Loucy (cell line): ENCODE measurements at regions not wholly inside any gene's neighbourhood (a gene's known extent, or its start where the extent isn't known, plus 50 kb on each side); places are given as distances from the start of the nearest gene placed in this dataset.

Experiments
- H2AFZ ChIP-seq: fragments of 200-600 bp; sonication (generic); 2 replicates; pipeline ENCODE4 v1.6.0; 2016; ENCODE audit warnings: antibody characterized with exemption, mild to moderate bottlenecking, low read length, moderate library complexity
- H3F3A ChIP-seq: fragments of 200-600 bp; 2 replicates; pipeline ENCODE4 v1.6.0; 2016; ENCODE audit warnings: antibody characterized with exemption, low read depth, mild to moderate bottlenecking
- H3K27me3 ChIP-seq: fragments of 200-600 bp; sonication (generic); 2 replicates; pipeline ENCODE4 v1.6.1; 2014; ENCODE audit warnings: low read length, mild to moderate bottlenecking; ENCODE audit not compliant: insufficient read depth, poor library complexity, severe bottlenecking
- H3K36me3 ChIP-seq: fragments of 200-600 bp; sonication (generic); 2 replicates; pipeline ENCODE4 v1.6.1; 2016; ENCODE audit warnings: low read length; ENCODE audit not compliant: insufficient read depth
- H3K4me1 ChIP-seq: fragments of 200-600 bp; sonication (generic); 2 replicates; pipeline ENCODE4 v1.5.1; 2014; ENCODE audit warnings: low read length, mild to moderate bottlenecking; ENCODE audit not compliant: insufficient read depth, poor library complexity, severe bottlenecking
- H3K4me2 ChIP-seq: fragments of 200-600 bp; sonication (generic); 2 replicates; pipeline ENCODE4 v1.6.0; 2014; ENCODE audit warnings: antibody characterized with exemption, low read length, low read depth, mild to moderate bottlenecking; ENCODE audit not compliant: poor library complexity, severe bottlenecking
- H3K4me3 ChIP-seq: fragments of 200-600 bp; sonication (generic); 2 replicates; pipeline ENCODE4 v1.5.1; 2014; ENCODE audit warnings: low read length, mild to moderate bottlenecking, mixed read lengths; ENCODE audit not compliant: poor library complexity, severe bottlenecking
- H3K79me2 ChIP-seq: fragments of 200-600 bp; sonication (generic); 2 replicates; pipeline ENCODE4 v1.6.1; 2014; ENCODE audit warnings: low read length; ENCODE audit not compliant: insufficient read depth
- H3K9ac ChIP-seq: fragments of 200-600 bp; sonication (generic); 2 replicates; pipeline ENCODE4 v1.6.0; 2014; ENCODE audit warnings: mild to moderate bottlenecking, low read depth, low read length, moderate library complexity; ENCODE audit not compliant: poor library complexity, severe bottlenecking
- H3K9me2 ChIP-seq: fragments of 200-600 bp; sonication (generic); replicated peaks from 2 replicates; pipeline ENCODE4 v1.6.1; 2016; ENCODE audit warnings: low read depth, low read length, mixed read lengths
- H3K9me3 ChIP-seq: fragments of 200-600 bp; sonication (generic); 2 replicates; pipeline ENCODE4 v1.6.1; 2014; ENCODE audit warnings: mild to moderate bottlenecking, antibody characterized with exemption, low read length, low read depth; ENCODE audit not compliant: insufficient read depth
- H4K20me1 ChIP-seq: fragments of 200-600 bp; sonication (generic); 2 replicates; pipeline ENCODE4 v1.6.0; 2014; ENCODE audit warnings: antibody characterized with exemption, low read length, mild to moderate bottlenecking; ENCODE audit not compliant: insufficient read depth, poor library complexity, severe bottlenecking
- EZH2phosphoT487 ChIP-seq: fragments of 200-600 bp; IDR thresholded peaks from 2 replicates; pipeline ENCODE4 v1.6.1; 2018; ENCODE audit warnings: antibody characterized with exemption, mild to moderate bottlenecking, moderate library complexity, borderline replicate concordance
- TF ChIP-seq, protein P1 (sequence below): fragments of 200-600 bp; sonication (generic); conservative IDR thresholded peaks from 2 replicates; pipeline ENCODE4 v1.5.1; 2014; ENCODE audit warnings: mild to moderate bottlenecking, antibody characterized with exemption, low read length

DNA sequence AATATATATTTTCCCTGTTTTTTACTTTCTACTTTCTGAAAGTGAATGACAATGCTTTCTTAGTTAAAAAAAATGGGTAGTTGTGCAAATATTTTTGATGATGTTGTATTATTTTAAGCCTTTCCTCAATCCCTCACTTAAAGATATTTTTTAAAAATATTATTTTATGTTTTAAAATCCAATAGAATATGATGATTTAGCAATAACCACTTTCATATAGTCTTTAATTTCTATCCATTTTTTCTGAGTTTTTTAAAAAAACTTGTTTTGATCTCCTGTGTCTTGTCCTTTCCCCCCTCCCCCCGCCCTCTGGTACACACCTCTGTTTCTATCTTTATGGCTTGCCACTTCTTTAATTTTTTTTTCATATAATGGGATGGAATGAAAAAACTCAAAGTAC lies 362.0 kb upstream of the SLITRK6 start:
- Histone ChIP-seq H3K27me3 (no peaks in the 10 kb centered on the region), H2AFZ (no peak overlapping the region), H3K79me2 (no peaks in the 10 kb centered on the region), H3K9me3 (no peaks in the 10 kb centered on the region), H3K36me3 (no peaks in the 10 kb centered on the region), H4K20me1 (no peaks in the 10 kb centered on the region), H3K4me1 (no peaks in the 10 kb centered on the region), H3K4me2 (no peak overlapping the region), H3K9me2 (no peaks in the 10 kb centered on the region), H3F3A (no peaks in the 10 kb centered on the region), H3K9ac (no peak overlapping the region), H3K4me3 (no peak overlapping the region)
- TF ChIP-seq EZH2phosphoT487: no peak
- TF ChIP-seq, protein P1, sequence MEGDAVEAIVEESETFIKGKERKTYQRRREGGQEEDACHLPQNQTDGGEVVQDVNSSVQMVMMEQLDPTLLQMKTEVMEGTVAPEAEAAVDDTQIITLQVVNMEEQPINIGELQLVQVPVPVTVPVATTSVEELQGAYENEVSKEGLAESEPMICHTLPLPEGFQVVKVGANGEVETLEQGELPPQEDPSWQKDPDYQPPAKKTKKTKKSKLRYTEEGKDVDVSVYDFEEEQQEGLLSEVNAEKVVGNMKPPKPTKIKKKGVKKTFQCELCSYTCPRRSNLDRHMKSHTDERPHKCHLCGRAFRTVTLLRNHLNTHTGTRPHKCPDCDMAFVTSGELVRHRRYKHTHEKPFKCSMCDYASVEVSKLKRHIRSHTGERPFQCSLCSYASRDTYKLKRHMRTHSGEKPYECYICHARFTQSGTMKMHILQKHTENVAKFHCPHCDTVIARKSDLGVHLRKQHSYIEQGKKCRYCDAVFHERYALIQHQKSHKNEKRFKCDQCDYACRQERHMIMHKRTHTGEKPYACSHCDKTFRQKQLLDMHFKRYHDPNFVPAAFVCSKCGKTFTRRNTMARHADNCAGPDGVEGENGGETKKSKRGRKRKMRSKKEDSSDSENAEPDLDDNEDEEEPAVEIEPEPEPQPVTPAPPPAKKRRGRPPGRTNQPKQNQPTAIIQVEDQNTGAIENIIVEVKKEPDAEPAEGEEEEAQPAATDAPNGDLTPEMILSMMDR: no peak

DNA sequence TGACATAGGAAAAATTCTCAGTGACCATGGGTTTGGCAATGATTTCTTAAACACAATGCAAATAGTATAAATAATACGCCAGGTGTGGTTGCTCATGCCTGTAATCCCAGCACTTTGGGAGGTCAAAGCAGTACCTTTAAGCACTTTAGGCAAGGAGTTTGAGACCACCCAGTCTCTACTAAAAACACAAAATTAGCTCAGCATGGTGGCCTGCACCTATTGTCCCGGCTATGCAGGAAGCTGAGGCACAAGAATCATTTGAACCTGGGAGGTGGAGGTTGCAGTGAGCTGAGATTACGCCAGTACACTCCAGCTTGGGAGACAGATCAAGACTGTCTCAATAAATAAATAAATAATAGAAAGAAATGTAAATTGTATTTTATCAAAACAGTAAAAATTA lies 356.5 kb upstream of the SLITRK6 start:
- H4K20me1 ChIP-seq: no peaks in the 10 kb centered on the region
- no peaks in the 10 kb centered on the region for H3K9me2 ChIP-seq
- no peaks in the 10 kb centered on the region for H3K79me2 ChIP-seq
- H3K9ac ChIP-seq: no peak overlapping the region
- H3F3A ChIP-seq: no peaks in the 10 kb centered on the region
- TF ChIP-seq, protein P1: no peak
- TF ChIP-seq EZH2phosphoT487: no peak
- H3K4me2 ChIP-seq: no peak overlapping the region
- H3K36me3 ChIP-seq: no peaks in the 10 kb centered on the region
- H3K4me1 ChIP-seq: no peaks in the 10 kb centered on the region
- no peak overlapping the region for H3K4me3 ChIP-seq
- no peak overlapping the region for H2AFZ ChIP-seq
- no peaks in the 10 kb centered on the region for H3K27me3 ChIP-seq
- no peaks in the 10 kb centered on the region for H3K9me3 ChIP-seq

DNA sequence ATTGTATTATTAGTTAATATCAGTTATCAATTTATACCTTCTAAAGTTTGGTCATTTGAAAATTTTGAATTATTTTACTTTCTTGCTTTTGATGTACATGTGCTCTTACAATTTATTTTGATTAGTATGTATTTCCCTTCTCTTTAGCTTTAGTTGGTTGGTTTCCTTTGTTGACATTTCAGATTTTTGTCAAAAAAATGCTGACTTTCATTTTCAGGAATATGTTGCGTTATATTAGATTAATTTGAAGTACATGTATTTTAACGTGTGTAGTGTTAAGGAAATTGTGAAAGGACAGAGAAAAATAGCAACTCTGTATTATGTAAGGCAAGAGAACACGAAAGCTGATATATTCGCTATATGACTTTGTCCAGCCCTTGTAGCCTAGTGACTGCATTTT lies 342.9 kb upstream of the SLITRK6 start:
- Histone ChIP-seq H3K27me3 (no peaks in the 10 kb centered on the region), H3K36me3 (no peaks in the 10 kb centered on the region), H3K4me2 (no peak overlapping the region), H3K9me3 (no peaks in the 10 kb centered on the region), H2AFZ (no peak overlapping the region), H3K4me1 (no peaks in the 10 kb centered on the region), H3K9me2 (no peaks in the 10 kb centered on the region), H3F3A (no peaks in the 10 kb centered on the region), H3K9ac (no peak overlapping the region), H3K79me2 (no peaks in the 10 kb centered on the region), H3K4me3 (no peak overlapping the region), H4K20me1 (no peaks in the 10 kb centered on the region)
- TF ChIP-seq EZH2phosphoT487: no peak
- TF ChIP-seq, protein P1: no peak
